Osteoblast (primary cell): ENCODE measurements at regions not wholly inside any gene's neighbourhood (a gene's known extent, or its start where the extent isn't known, plus 50 kb on each side); places are given as distances from the start of the nearest gene placed in this dataset.

Experiments used
- DNase-seq: peaks from one replicate; pipeline ENCODE4 v3.0.0; 2011; ENCODE audit warnings: low spot score, mixed read lengths; ENCODE audit not compliant: insufficient read length; ENCODE audit errors: missing footprints
- H2AFZ ChIP-seq: 2 replicates; pipeline ENCODE4 v1.6.0; 2011; ENCODE audit warnings: mild to moderate bottlenecking, low read length
- H3K27ac ChIP-seq: 2 replicates; pipeline ENCODE4 v1.5.1; 2011; ENCODE audit warnings: mild to moderate bottlenecking, low read depth, low read length, moderate library complexity
- H3K27me3 ChIP-seq: 2 replicates; pipeline ENCODE4 v1.6.0; 2012; ENCODE audit warnings: mild to moderate bottlenecking, control low read depth, inconsistent platforms, low read length, moderate library complexity; ENCODE audit not compliant: insufficient read depth
- H3K36me3 ChIP-seq: 2 replicates; pipeline ENCODE4 v1.5.1; 2011; ENCODE audit warnings: mild to moderate bottlenecking, low read length, control low read depth, moderate library complexity; ENCODE audit not compliant: insufficient read depth
- H3K4me1 ChIP-seq: 2 replicates; pipeline ENCODE4 v1.5.1; 2011; ENCODE audit warnings: mild to moderate bottlenecking, low read length, control low read depth, moderate library complexity; ENCODE audit not compliant: insufficient read depth
- H3K4me2 ChIP-seq: 2 replicates; pipeline ENCODE4 v1.6.0; 2011; ENCODE audit warnings: mild to moderate bottlenecking, low read length; ENCODE audit not compliant: insufficient read depth
- H3K4me3 ChIP-seq: fragments of 200-600 bp; sonication (generic); 3 replicates; pipeline ENCODE4 v1.5.1; 2012; ENCODE audit warnings: mild to moderate bottlenecking, low read length, inconsistent platforms; ENCODE audit not compliant: insufficient read depth
- H3K79me2 ChIP-seq: 2 replicates; pipeline ENCODE4 v1.6.0; 2012; ENCODE audit warnings: mild to moderate bottlenecking, low read length, control low read depth, inconsistent platforms; ENCODE audit not compliant: insufficient read depth
- H3K9me3 ChIP-seq: 2 replicates; pipeline ENCODE4 v1.5.1; 2011; ENCODE audit warnings: low read depth, low read length, control low read depth
- H4K20me1 ChIP-seq: 2 replicates; pipeline ENCODE4 v1.6.0; 2012; ENCODE audit warnings: mild to moderate bottlenecking, low read length, control low read depth; ENCODE audit not compliant: insufficient read depth
- CTCF ChIP-seq: IDR thresholded peaks from 2 replicates; pipeline ENCODE4 v1.5.1; 2011; ENCODE audit warnings: mild to moderate bottlenecking, low read depth, low read length, moderate library complexity; ENCODE audit errors: extremely low read depth

- no peak for TF ChIP-seq CTCF
- no peaks in the 10 kb centered on the region for H3K79me2 ChIP-seq
- DNase-seq: no peak
- H3K4me1 ChIP-seq: no peaks in the 10 kb centered on the region
- no peak overlapping the region for H2AFZ ChIP-seq
- no peaks in the 10 kb centered on the region for H4K20me1 ChIP-seq
- H3K9me3 ChIP-seq: no peaks in the 10 kb centered on the region
- H3K36me3 ChIP-seq: no peaks in the 10 kb centered on the region
- no peak overlapping the region for H3K27ac ChIP-seq
- H3K27me3 ChIP-seq: no peaks in the 10 kb centered on the region
- no peak overlapping the region for H3K4me3 ChIP-seq
- H3K4me2 ChIP-seq: no peak overlapping the region
Measured at GRCh38 chr13:106721599-106721998, 153.7 kb upstream of the ARGLU1 start.

GRCh38 chr13:106714271-106714982 lies 146.5 kb upstream of the ARGLU1 start:
- H3K27me3 ChIP-seq: no peaks in the 10 kb centered on the region
- H2AFZ ChIP-seq: no peak overlapping the region
- H3K4me2 ChIP-seq: no peak overlapping the region
- no peaks in the 10 kb centered on the region for H3K79me2 ChIP-seq
- TF ChIP-seq CTCF: no peak
- no peaks in the 10 kb centered on the region for H4K20me1 ChIP-seq
- no peaks in the 10 kb centered on the region for H3K9me3 ChIP-seq
- H3K36me3 ChIP-seq: no peaks in the 10 kb centered on the region
- no peak for DNase-seq
- H3K4me3 ChIP-seq: no peak overlapping the region
- no peaks in the 10 kb centered on the region for H3K4me1 ChIP-seq
- H3K27ac ChIP-seq: no peak overlapping the region

GRCh38 chr13:106712381-106712780 lies 144.4 kb upstream of the ARGLU1 start:
- Histone ChIP-seq H3K4me2 (no peak overlapping the region), H3K4me1 (no peaks in the 10 kb centered on the region), H3K9me3 (no peaks in the 10 kb centered on the region), H3K4me3 (no peak overlapping the region), H2AFZ (no peak overlapping the region), H3K79me2 (no peaks in the 10 kb centered on the region), H3K36me3 (no peaks in the 10 kb centered on the region), H4K20me1 (no peaks in the 10 kb centered on the region), H3K27ac (no peak overlapping the region), H3K27me3 (no peaks in the 10 kb centered on the region)
- TF ChIP-seq CTCF: no peak
- DNase-seq: no peak

GRCh38 chr13:106710266-106710665 lies 142.3 kb upstream of the ARGLU1 start:
- Histone ChIP-seq H3K9me3 (no peaks in the 10 kb centered on the region), H3K36me3 (no peaks in the 10 kb centered on the region), H3K27me3 (no peaks in the 10 kb centered on the region), H2AFZ (no peak overlapping the region), H3K4me2 (no peak overlapping the region), H3K79me2 (no peaks in the 10 kb centered on the region), H3K4me1 (no peaks in the 10 kb centered on the region), H4K20me1 (no peaks in the 10 kb centered on the region), H3K4me3 (no peak overlapping the region), H3K27ac (no peak overlapping the region)
- TF ChIP-seq CTCF: no peak
- no peak for DNase-seq
